H1 (cell line): ENCODE measurements at regions not wholly inside any gene's neighbourhood (a gene's known extent, or its start where the extent isn't known, plus 50 kb on each side); places are given as distances from the start of the nearest gene placed in this dataset.

Experiments used
- CTCF ChIA-PET: fragments of 300-600 bp; sonication (Branson Sonifier 250); formaldehyde crosslinking; loops from one replicate; lab custom pipeline; 2021; ENCODE audit not compliant: partially characterized antibody; lab: Charles Lee
- POLR2A ChIA-PET: fragments of 300-600 bp; sonication (Branson Sonifier 250); formaldehyde crosslinking; loops from one replicate; lab custom pipeline; 2021; ENCODE audit warnings: inconsistent platforms; ENCODE audit not compliant: partially characterized antibody; lab: Charles Lee
- DNase-seq, 2 experiments: peaks; one replicate each; pipeline versions ENCODE4 v3.0.0 to v3.0.0-alpha.2; 2010 to 2022; ENCODE audit warnings: low spot score in 2 of 2, low read depth in 1 of 2, mixed read lengths in 1 of 2
- FAIRE-seq: peaks from 2 replicates; lab custom pipeline; 2011; peaks lifted over from hg19 to GRCh38; lab: Jason Lieb, UNC
- H2AFZ ChIP-seq: 2 replicates; pipeline ENCODE4 v1.8.1; 2012; ENCODE audit warnings: low read length, inconsistent platforms
- H2AK5ac ChIP-seq: 2 replicates; pipeline ENCODE4 v1.6.1; 2013; ENCODE audit warnings: low read depth, low read length
- H2BK120ac ChIP-seq: replicated peaks from 2 replicates; pipeline ENCODE3; 2013; ENCODE audit warnings: low read depth, low read length, inconsistent platforms
- H2BK12ac ChIP-seq: 2 replicates; pipeline ENCODE4 v1.6.1; 2013; ENCODE audit warnings: low read depth, low read length
- H2BK15ac ChIP-seq: 2 replicates; pipeline ENCODE4 v1.6.1; 2013; ENCODE audit warnings: low read length
- H2BK20ac ChIP-seq: 2 replicates; pipeline ENCODE4 v1.6.1; 2013; ENCODE audit warnings: low read length
- H2BK5ac ChIP-seq: 2 replicates; pipeline ENCODE4 v1.6.1; 2013; ENCODE audit warnings: low read depth, low read length
- H3K14ac ChIP-seq: 2 replicates; pipeline ENCODE4 v1.6.1; 2013; ENCODE audit warnings: inconsistent platforms; ENCODE audit not compliant: insufficient read length
- H3K18ac ChIP-seq: 2 replicates; pipeline ENCODE4 v1.6.1; 2013; ENCODE audit warnings: low read length; ENCODE audit errors: extremely low read depth
- H3K23ac ChIP-seq: 2 replicates; pipeline ENCODE4 v1.6.1; 2013; ENCODE audit warnings: inconsistent platforms; ENCODE audit not compliant: insufficient read length
- H3K23me2 ChIP-seq: 2 replicates; pipeline ENCODE4 v1.6.1; 2013; ENCODE audit warnings: low read depth, low read length
- H3K27ac ChIP-seq: 2 replicates; pipeline ENCODE4 v1.6.1; 2011; ENCODE audit warnings: low read depth, low read length, inconsistent platforms
- H3K27me3 ChIP-seq, 4 experiments: replicated peaks in 1 of 4; 1 replicate in 1 of 4; 2 replicates in 3 of 4; pipeline versions ENCODE4 v1.6.1 to v1.8.1; 2011 to 2013; ENCODE audit warnings: low read length in 3 of 4, mild to moderate bottlenecking in 3 of 4, inconsistent platforms in 2 of 4, mixed read lengths in 2 of 4, moderate library complexity in 1 of 4; ENCODE audit not compliant: control insufficient read depth in 3 of 4, insufficient read depth in 3 of 4; ENCODE audit errors: extremely low read depth in 1 of 4
- H3K36me3 ChIP-seq, 4 experiments: 2 replicates each; pipeline versions ENCODE4 v1.6.1 to v1.8.1; 2011 to 2013; ENCODE audit warnings: mild to moderate bottlenecking in 4 of 4, low read length in 3 of 4, moderate library complexity in 2 of 4, control low read depth in 1 of 4, inconsistent platforms in 1 of 4; ENCODE audit not compliant: insufficient read depth in 4 of 4, control insufficient read depth in 2 of 4
- H3K4ac ChIP-seq: replicated peaks from 2 replicates; pipeline ENCODE3; 2013; ENCODE audit warnings: low read length, low read depth, mixed read lengths, inconsistent platforms; ENCODE audit not compliant: insufficient read length
- H3K4me1 ChIP-seq, 4 experiments: replicated peaks in 1 of 4; 1 replicate in 1 of 4; 2 replicates in 3 of 4; pipeline versions ENCODE4 v1.6.1 to v1.8.1; 2011 to 2013; ENCODE audit warnings: low read length in 3 of 4, inconsistent platforms in 2 of 4, mixed read lengths in 1 of 4; ENCODE audit not compliant: insufficient read depth in 4 of 4, control insufficient read depth in 3 of 4
- H3K4me2 ChIP-seq, 2 experiments: 2 replicates each; pipeline versions ENCODE4 v1.6.1 to v1.8.1; 2011 to 2013; ENCODE audit warnings: low read depth in 2 of 2, low read length in 2 of 2, control low read depth in 1 of 2, inconsistent platforms in 1 of 2, mild to moderate bottlenecking in 1 of 2; ENCODE audit not compliant: insufficient read depth in 1 of 2
- H3K4me3 ChIP-seq, 4 experiments: fragments of 200-600, 300-600 bp in 1 of 4; sonication (generic), shearing (Covaris generic), sonication (Bioruptor Twin) in 1 of 4; 2 replicates each; pipeline versions ENCODE4 v1.5.1 to v1.8.1; 2011 to 2016; ENCODE audit warnings: low read length in 4 of 4, low read depth in 3 of 4, control low read depth in 2 of 4, inconsistent platforms in 2 of 4, mild to moderate bottlenecking in 2 of 4, mixed read lengths in 1 of 4, moderate library complexity in 1 of 4; ENCODE audit not compliant: insufficient read depth in 2 of 4; ENCODE audit errors: extremely low read depth in 1 of 4
- H3K56ac ChIP-seq: replicated peaks from 2 replicates; pipeline ENCODE3; 2013; ENCODE audit warnings: low read depth, mild to moderate bottlenecking, mixed read lengths, low read length, inconsistent platforms; ENCODE audit not compliant: insufficient read length
- H3K79me1 ChIP-seq: 2 replicates; pipeline ENCODE4 v1.6.1; 2013; ENCODE audit warnings: low read depth, low read length, control low read depth
- H3K79me2 ChIP-seq, 2 experiments: 2 replicates each; pipeline versions ENCODE4 v1.6.1 to v1.8.1; 2012 to 2013; ENCODE audit warnings: low read length in 2 of 2, mild to moderate bottlenecking in 2 of 2, inconsistent platforms in 1 of 2; ENCODE audit not compliant: insufficient read depth in 2 of 2, control insufficient read depth in 1 of 2
- H3K9ac ChIP-seq, 4 experiments: replicated peaks in 1 of 4; 1 replicate in 1 of 4; 2 replicates in 3 of 4; pipeline versions ENCODE4 v1.6.1 to v1.8.1; 2011 to 2013; ENCODE audit warnings: low read depth in 3 of 4, low read length in 3 of 4, control low read depth in 2 of 4, mild to moderate bottlenecking in 2 of 4, moderate library complexity in 2 of 4, inconsistent platforms in 1 of 4; ENCODE audit errors: extremely low read depth in 1 of 4
- H3K9me3 ChIP-seq, 2 experiments: 2 replicates each; pipeline versions ENCODE4 v1.6.1 to v1.8.1; 2012 to 2013; ENCODE audit warnings: mild to moderate bottlenecking in 2 of 2, moderate library complexity in 2 of 2, control low read depth in 1 of 2, inconsistent platforms in 1 of 2, low read depth in 1 of 2, low read length in 1 of 2, mixed read lengths in 1 of 2; ENCODE audit not compliant: insufficient read depth in 2 of 2
- H4K20me1 ChIP-seq, 2 experiments: replicated peaks in 1 of 2; 2 replicates each; pipeline versions ENCODE3 to v1.8.1; 2011 to 2013; ENCODE audit warnings: inconsistent platforms in 2 of 2, low read length in 2 of 2, mild to moderate bottlenecking in 1 of 2; ENCODE audit not compliant: insufficient read depth in 2 of 2, control insufficient read depth in 1 of 2
- H4K5ac ChIP-seq: 2 replicates; pipeline ENCODE4 v1.6.1; 2013; ENCODE audit warnings: low read length, low read depth, mixed read lengths, inconsistent platforms; ENCODE audit not compliant: insufficient read length
- H4K8ac ChIP-seq: 2 replicates; pipeline ENCODE4 v1.8.0; 2013; ENCODE audit warnings: mild to moderate bottlenecking, moderate library complexity, low read length, inconsistent platforms; ENCODE audit not compliant: insufficient read depth; ENCODE audit errors: extremely low read depth
- H4K91ac ChIP-seq: replicated peaks from 2 replicates; pipeline ENCODE3; 2013; ENCODE audit warnings: low read length, mixed read lengths, inconsistent platforms; ENCODE audit not compliant: insufficient read length
- CEBPB ChIP-seq: IDR thresholded peaks from 2 replicates; pipeline ENCODE4 v1.6.1; 2012; ENCODE audit warnings: low read depth, low read length
- CHD1 ChIP-seq: IDR thresholded peaks from 2 replicates; pipeline ENCODE4 v1.6.1; 2012; ENCODE audit warnings: low read depth, low read length, improper control_type of control experiment
- KDM5A ChIP-seq: fragments of 200-600 bp; IDR thresholded peaks from 2 replicates; pipeline ENCODE4 v1.7.1; 2012; ENCODE audit warnings: mild to moderate bottlenecking, low read length, inconsistent platforms, mixed read lengths
- NRF1 ChIP-seq: IDR thresholded peaks from 2 replicates; pipeline ENCODE4 v1.6.1; 2011; ENCODE audit warnings: mild to moderate bottlenecking, low read depth, low read length, improper control_type of control experiment
- RAD21 ChIP-seq, 2 experiments: IDR thresholded peaks in 1 of 2; conservative IDR thresholded peaks in 1 of 2; 2 replicates each; pipeline ENCODE4 v1.6.1; 2011; ENCODE audit warnings: low read depth in 2 of 2, low read length in 2 of 2, improper control_type of control experiment in 1 of 2, inconsistent platforms in 1 of 2, mild to moderate bottlenecking in 1 of 2, moderate library complexity in 1 of 2
- RNF2 ChIP-seq: fragments of 200-900, 300-1000 bp; sonication (generic); IDR thresholded peaks from 2 replicates; pipeline ENCODE4 v1.7.1; 2016; ENCODE audit warnings: borderline replicate concordance, low read depth, mild to moderate bottlenecking, antibody characterized with exemption, low read length; ENCODE audit not compliant: poor library complexity, severe bottlenecking; ENCODE audit errors: missing control alignments
- SP2 ChIP-seq: IDR thresholded peaks from 2 replicates; pipeline ENCODE4 v1.6.1; 2012; ENCODE audit warnings: mild to moderate bottlenecking, low read length, inconsistent platforms
- TAF1 ChIP-seq: IDR thresholded peaks from 2 replicates; pipeline ENCODE4 v1.6.1; 2011; ENCODE audit warnings: mild to moderate bottlenecking, low read depth, low read length
- TBP ChIP-seq: IDR thresholded peaks from 2 replicates; pipeline ENCODE4 v1.6.1; 2011; ENCODE audit warnings: low read depth, low read length, improper control_type of control experiment
- TCF12 ChIP-seq: IDR thresholded peaks from 2 replicates; pipeline ENCODE4 v1.6.1; 2011; ENCODE audit warnings: low read depth, mild to moderate bottlenecking, low read length
- WGBS, 2 experiments: shearing (Covaris generic) in 1 of 2; methylation state at CpG; one replicate each; pipeline versions ENCODE4 v1.1.6 to v1.1.7; 2013 to 2015; ENCODE audit warnings: low lambda C conversion rate in 2 of 2, mixed read lengths in 2 of 2, inconsistent platforms in 1 of 2, low coverage in 1 of 2, missing lambda C conversion rate in 1 of 2; ENCODE audit not compliant: insufficient replicate concordance in 2 of 2, insufficient coverage in 1 of 2, insufficient read length in 1 of 2; ENCODE audit errors: extremely low coverage in 1 of 2, missing lambda C conversion rate in 1 of 2; 5-methylcytosine and 5-hydroxymethylcytosine counted together
- TF ChIP-seq, protein P1 (sequence below): IDR thresholded peaks from 2 replicates; pipeline ENCODE4 v1.6.1; 2012; ENCODE audit warnings: low read length, inconsistent platforms

DNA sequence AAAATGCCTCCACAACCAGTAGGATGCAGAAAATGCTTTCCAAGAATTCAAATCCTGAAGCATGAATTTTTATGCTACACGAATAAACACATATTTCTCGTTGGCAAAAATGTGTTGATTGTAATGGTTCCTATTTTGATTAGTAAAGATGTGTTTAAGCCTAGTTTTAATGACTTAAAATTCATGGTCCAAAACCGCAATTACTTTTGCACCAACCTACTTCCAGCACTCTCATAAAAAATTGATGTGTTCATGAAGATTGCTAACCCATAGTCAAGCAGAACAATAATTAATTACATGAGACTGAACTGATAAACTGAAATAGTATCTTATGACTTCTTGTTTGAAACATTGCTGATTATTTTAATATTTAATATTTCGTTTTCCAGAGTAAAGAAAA, 828.8 kb downstream of the CCSER2 start:
- Histone ChIP-seq H3K79me1 (no peaks in the 10 kb centered on the region), H4K5ac (no peak overlapping the region), H3K4me2 (no peak overlapping the region), H4K91ac (no peak overlapping the region), H3K23me2 (no peaks in the 10 kb centered on the region), H3K56ac (no peak overlapping the region), H3K14ac (no peak overlapping the region), H3K4me1 (peaks cover 0 to 1% (median 0%) of the 10 kb centered on the region in 4 experiments; a peak in 2 of 7 replicates), H3K23ac (no peak overlapping the region), H2BK15ac (no peak overlapping the region), H4K20me1 (no peaks in the 10 kb centered on the region), H4K8ac (no peak overlapping the region), H2BK5ac (no peak overlapping the region), H3K9ac (no peak overlapping the region), H3K36me3 (no peaks in the 10 kb centered on the region), H2AFZ (no peak overlapping the region), H3K9me3 (no peaks in the 10 kb centered on the region), H3K4ac (no peak overlapping the region), H2BK120ac (no peak overlapping the region), H3K27me3 (no peaks in the 10 kb centered on the region), H2BK12ac (no peak overlapping the region), H3K4me3 (no peak overlapping the region), H2BK20ac (no peak overlapping the region), H2AK5ac (no peak overlapping the region), H3K27ac (no peak overlapping the region), H3K79me2 (no peaks in the 10 kb centered on the region), H3K18ac (no peak overlapping the region)
- WGBS, 2 experiments: 90% methylated on average over 4 of the region's 4 CpGs; no CpG with 5 or more reads in 1 of the 2 experiments
- TF ChIP-seq NRF1 (no peak), TAF1 (no peak), CHD1 (no peak), RNF2 (no peak), SP2 (no peak), KDM5A (no peak), TCF12 (no peak), RAD21 (IDR thresholded peaks at IDR 0.05 in 1 of 2, conservative IDR thresholded peaks at IDR 0.05 in 1 of 2; ENCODE audit: low read depth in 2 of 2, low read length in 2 of 2) (no peak), TBP (no peak), CEBPB (no peak)
- TF ChIP-seq, protein P1, sequence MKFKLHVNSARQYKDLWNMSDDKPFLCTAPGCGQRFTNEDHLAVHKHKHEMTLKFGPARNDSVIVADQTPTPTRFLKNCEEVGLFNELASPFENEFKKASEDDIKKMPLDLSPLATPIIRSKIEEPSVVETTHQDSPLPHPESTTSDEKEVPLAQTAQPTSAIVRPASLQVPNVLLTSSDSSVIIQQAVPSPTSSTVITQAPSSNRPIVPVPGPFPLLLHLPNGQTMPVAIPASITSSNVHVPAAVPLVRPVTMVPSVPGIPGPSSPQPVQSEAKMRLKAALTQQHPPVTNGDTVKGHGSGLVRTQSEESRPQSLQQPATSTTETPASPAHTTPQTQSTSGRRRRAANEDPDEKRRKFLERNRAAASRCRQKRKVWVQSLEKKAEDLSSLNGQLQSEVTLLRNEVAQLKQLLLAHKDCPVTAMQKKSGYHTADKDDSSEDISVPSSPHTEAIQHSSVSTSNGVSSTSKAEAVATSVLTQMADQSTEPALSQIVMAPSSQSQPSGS: no peak
- ChIA-PET POLR2A (no interaction called here), CTCF (no interaction called here)
- DNase-seq (no peak), FAIRE-seq (no peak)
